ENCODE measurements at regions not wholly inside any gene's neighbourhood (a gene's known extent, or its start where the extent isn't known, plus 50 kb on each side); places are given as distances from the start of the nearest gene placed in this dataset.

GRCh38 chr12:103043531-103044486, 86.3 kb downstream of the ASCL1 start:
- Histone ChIP-seq H3K9me3 (no peaks in the 10 kb centered on the region), H3K4me3 (no peak overlapping the region), H3K4me1 (no peaks in the 10 kb centered on the region), H3K27me3 (ENCODE audit: low read depth) (no peaks in the 10 kb centered on the region), H3K36me3 (no peaks in the 10 kb centered on the region), H3K27ac (no peak overlapping the region)
- ATAC-seq = no peak
- intact Hi-C loops (cut with DNase I) = no loop called here
- DNase-seq = no peak
- TF ChIP-seq, protein P1, sequence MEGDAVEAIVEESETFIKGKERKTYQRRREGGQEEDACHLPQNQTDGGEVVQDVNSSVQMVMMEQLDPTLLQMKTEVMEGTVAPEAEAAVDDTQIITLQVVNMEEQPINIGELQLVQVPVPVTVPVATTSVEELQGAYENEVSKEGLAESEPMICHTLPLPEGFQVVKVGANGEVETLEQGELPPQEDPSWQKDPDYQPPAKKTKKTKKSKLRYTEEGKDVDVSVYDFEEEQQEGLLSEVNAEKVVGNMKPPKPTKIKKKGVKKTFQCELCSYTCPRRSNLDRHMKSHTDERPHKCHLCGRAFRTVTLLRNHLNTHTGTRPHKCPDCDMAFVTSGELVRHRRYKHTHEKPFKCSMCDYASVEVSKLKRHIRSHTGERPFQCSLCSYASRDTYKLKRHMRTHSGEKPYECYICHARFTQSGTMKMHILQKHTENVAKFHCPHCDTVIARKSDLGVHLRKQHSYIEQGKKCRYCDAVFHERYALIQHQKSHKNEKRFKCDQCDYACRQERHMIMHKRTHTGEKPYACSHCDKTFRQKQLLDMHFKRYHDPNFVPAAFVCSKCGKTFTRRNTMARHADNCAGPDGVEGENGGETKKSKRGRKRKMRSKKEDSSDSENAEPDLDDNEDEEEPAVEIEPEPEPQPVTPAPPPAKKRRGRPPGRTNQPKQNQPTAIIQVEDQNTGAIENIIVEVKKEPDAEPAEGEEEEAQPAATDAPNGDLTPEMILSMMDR (IDR thresholded peaks at IDR 0.05) = no peak

- no peak overlapping the region for H3K4me3 ChIP-seq
- no peak overlapping the region for H3K27ac ChIP-seq
- ATAC-seq (no peak), DNase-seq (no peak)
- H3K9me3 ChIP-seq = no peaks in the 10 kb centered on the region
- H3K4me1 ChIP-seq = no peaks in the 10 kb centered on the region
- H3K36me3 ChIP-seq = no peaks in the 10 kb centered on the region
- no peaks in the 10 kb centered on the region for H3K27me3 ChIP-seq (ENCODE audit: low read depth)
- TF ChIP-seq, protein P1 (IDR thresholded peaks at IDR 0.05) = no peak
- intact Hi-C loops (cut with DNase I) = no loop called here
These were observed 88.7 kb downstream of the ASCL1 start for GRCh38 chr12:103046154-103046553.

GRCh38 chr12:103050273-103050672, 92.8 kb downstream of the ASCL1 start:
- intact Hi-C loops (cut with DNase I) = no loop called here
- Histone ChIP-seq H3K4me3 (no peak overlapping the region), H3K36me3 (no peaks in the 10 kb centered on the region), H3K4me1 (no peaks in the 10 kb centered on the region), H3K27ac (no peak overlapping the region), H3K9me3 (no peaks in the 10 kb centered on the region), H3K27me3 (ENCODE audit: low read depth) (no peaks in the 10 kb centered on the region)
- ATAC-seq (no peak), DNase-seq (no peak)
- TF ChIP-seq, protein P1 (IDR thresholded peaks at IDR 0.05) = no peak

GRCh38 chr12:103053089-103053488, 95.6 kb downstream of the ASCL1 start:
- H3K4me1 ChIP-seq = no peaks in the 10 kb centered on the region
- TF ChIP-seq, protein P1 (IDR thresholded peaks at IDR 0.05) = no peak
- H3K9me3 ChIP-seq = no peaks in the 10 kb centered on the region
- H3K27ac ChIP-seq = no peak overlapping the region
- no peaks in the 10 kb centered on the region for H3K36me3 ChIP-seq
- no peaks in the 10 kb centered on the region for H3K27me3 ChIP-seq (ENCODE audit: low read depth)
- DNase-seq (no peak), ATAC-seq (no peak)
- intact Hi-C loops (cut with DNase I) = no loop called here
- no peak overlapping the region for H3K4me3 ChIP-seq

DNA sequence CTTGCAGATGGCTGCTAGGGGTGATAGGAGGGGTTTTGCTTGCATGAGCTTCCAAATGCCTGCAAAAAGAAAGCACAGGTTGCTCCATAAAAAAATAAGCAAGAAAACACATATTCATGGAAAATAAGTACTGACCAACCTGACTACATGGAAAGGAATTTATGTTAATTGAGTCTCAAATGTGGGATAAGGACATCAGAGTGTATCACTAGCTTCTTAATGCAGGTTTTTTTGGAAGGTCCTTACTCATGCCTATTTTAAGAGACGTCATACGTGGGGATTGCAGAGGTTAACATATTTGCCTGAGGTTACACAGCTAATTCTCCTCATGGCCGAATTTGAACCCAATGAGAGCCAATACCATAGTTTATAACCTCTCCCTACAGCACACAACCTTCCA, 116.2 kb downstream of the ASCL1 start:
- TF ChIP-seq, protein P1 (IDR thresholded peaks at IDR 0.05) = no peak
- ATAC-seq = no peak

More for the DNA sequence above, 116.2 kb downstream of the ASCL1 start:
- no peak for DNase-seq
- H3K36me3 ChIP-seq = no peaks in the 10 kb centered on the region
- intact Hi-C loops (cut with DNase I) = no loop called here
- no peaks in the 10 kb centered on the region for H3K9me3 ChIP-seq
- H3K4me3 ChIP-seq = no peak overlapping the region
- no peaks in the 10 kb centered on the region for H3K4me1 ChIP-seq
- H3K27me3 ChIP-seq (ENCODE audit: low read depth) = no peaks in the 10 kb centered on the region
- H3K27ac ChIP-seq = no peak overlapping the region

All from lower lobe of right lung (tissue), 2 donors.